ENCODE measurements at regions not wholly inside any gene's neighbourhood (a gene's known extent, or its start where the extent isn't known, plus 50 kb on each side); places are given as distances from the start of the nearest gene placed in this dataset.

DNA sequence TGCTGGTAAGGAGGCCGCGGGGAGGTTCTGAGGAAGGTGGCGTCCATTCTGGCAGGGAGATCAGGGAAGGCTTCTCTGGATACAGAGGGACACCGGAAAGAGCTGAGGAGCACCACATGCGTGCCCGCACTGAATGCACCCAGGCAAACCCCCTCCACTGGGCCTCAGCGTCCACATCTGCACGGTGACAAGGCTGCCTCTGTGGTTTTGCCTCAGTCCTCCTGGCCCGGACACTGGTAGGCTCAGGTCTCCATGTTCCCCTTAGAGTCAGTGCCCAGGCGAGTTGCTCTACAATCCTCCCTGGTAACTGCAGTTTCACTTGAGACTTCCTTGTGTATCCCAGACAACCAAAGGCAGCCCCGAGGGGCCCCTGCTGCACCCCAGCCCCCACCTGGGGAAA is 173.3 kb downstream of the MELK start:
- H3K9ac ChIP-seq (ENCODE audit: low read depth, low read length), result no peak overlapping the region
- no peak overlapping the region for H3K27ac ChIP-seq (ENCODE audit: low read depth, low read length)
- H3K9me3 ChIP-seq (ENCODE audit: control insufficient read depth, insufficient read depth, low read length), result no peaks in the 10 kb centered on the region
- no peaks in the 10 kb centered on the region; the same call in 1 of the 2 replicates for H3K4me1 ChIP-seq (ENCODE audit: control insufficient read depth, insufficient read depth, low read length)
- H3K27me3 ChIP-seq (ENCODE audit: control insufficient read depth, insufficient read depth, low read length), result no peaks in the 10 kb centered on the region; the same call in 1 of the 2 replicates
- H3K36me3 ChIP-seq (ENCODE audit: control insufficient read depth, insufficient read depth, low read length), result no peaks in the 10 kb centered on the region
- H3K4me3 ChIP-seq (ENCODE audit: low read depth, low read length), result no peak overlapping the region

DNA sequence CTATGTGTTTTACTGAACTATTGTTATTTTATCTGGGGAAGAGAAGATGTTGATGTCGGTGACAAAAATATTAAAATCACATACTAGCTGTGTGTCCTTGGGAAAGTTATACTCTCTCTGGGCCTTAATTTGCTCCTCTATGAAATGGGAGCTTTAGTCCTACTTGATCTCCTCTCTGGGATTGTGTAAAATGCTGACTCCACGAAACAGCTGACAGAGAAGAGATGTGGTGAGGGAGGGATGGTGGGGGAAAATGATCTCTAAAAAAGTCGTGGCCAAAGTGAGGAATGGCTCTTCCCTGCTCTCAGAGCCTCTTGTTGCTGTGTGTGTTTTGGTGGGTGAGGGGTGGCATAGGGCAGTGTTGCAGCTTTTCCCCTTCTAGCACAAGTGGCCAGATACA is 173.7 kb downstream of the MELK start:
- H3K36me3 ChIP-seq (ENCODE audit: control insufficient read depth, insufficient read depth, low read length), result no peaks in the 10 kb centered on the region
- H3K27ac ChIP-seq (ENCODE audit: low read depth, low read length), result no peak overlapping the region
- no peaks in the 10 kb centered on the region for H3K9me3 ChIP-seq (ENCODE audit: control insufficient read depth, insufficient read depth, low read length)
- H3K4me3 ChIP-seq (ENCODE audit: low read depth, low read length), result no peak overlapping the region
- no peaks in the 10 kb centered on the region; the same call in 1 of the 2 replicates for H3K27me3 ChIP-seq (ENCODE audit: control insufficient read depth, insufficient read depth, low read length)
- no peak overlapping the region for H3K9ac ChIP-seq (ENCODE audit: low read depth, low read length)
- H3K4me1 ChIP-seq (ENCODE audit: control insufficient read depth, insufficient read depth, low read length), result no peaks in the 10 kb centered on the region; the same call in 1 of the 2 replicates

DNA sequence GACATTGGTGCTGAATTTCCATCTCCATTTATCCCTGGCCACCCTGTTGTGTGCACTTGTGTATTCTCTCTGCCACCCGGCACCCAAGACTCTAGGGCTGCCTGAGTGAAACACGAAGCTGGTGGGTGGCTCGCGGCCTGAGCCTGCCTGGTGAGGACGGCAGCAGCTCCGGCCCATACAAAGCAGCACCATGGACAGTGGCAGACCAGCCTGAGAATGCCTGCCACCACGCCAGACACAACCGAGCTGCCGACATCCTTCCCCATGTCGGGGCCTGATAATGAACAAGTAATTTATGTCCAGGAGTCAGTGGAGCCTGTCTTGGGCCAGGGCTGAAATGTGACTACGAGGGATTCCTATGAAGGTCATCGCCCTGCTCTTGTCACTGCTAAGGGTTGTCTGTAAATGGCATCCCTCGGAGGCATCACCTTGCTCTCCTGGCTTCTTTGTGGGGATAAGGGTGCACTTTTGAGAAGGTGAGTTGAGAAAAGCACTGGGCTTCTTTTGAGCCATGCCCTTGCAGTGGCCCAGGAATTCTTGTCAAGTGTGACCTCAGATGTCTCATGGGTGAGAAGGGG is 175.7 kb downstream of the MELK start:
- Histone ChIP-seq H3K4me1 (ENCODE audit: control insufficient read depth, insufficient read depth, low read length) (no peaks in the 10 kb centered on the region), H3K36me3 (ENCODE audit: control insufficient read depth, insufficient read depth, low read length) (no peaks in the 10 kb centered on the region), H3K9me3 (ENCODE audit: control insufficient read depth, insufficient read depth, low read length) (no peaks in the 10 kb centered on the region), H3K9ac (ENCODE audit: low read depth, low read length) (no peak overlapping the region), H3K27me3 (ENCODE audit: control insufficient read depth, insufficient read depth, low read length) (no peaks in the 10 kb centered on the region), H3K27ac (ENCODE audit: low read depth, low read length) (no peak overlapping the region), H3K4me3 (ENCODE audit: low read depth, low read length) (no peak overlapping the region)

DNA sequence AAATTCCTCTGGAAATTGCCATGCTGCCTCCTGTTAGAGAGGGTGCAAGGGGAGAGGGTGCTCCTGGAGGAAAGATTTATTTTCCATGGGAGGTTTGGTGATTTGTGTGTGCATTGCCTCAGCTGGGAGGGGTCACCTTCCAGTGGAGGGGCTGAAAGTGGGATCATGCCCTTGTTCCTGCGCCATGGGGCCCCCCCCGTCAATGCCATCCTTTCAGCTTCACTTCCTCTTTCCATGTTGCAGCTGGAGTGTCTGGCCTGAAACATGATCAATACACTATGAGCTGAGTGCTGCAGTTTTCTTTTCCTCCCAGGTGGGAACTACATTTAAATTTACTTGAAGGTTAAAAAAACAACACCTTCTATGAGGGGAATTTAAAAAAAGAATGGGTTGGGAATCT is 176.8 kb downstream of the MELK start:
- H3K27ac ChIP-seq (ENCODE audit: low read depth, low read length), result no peak overlapping the region
- no peak overlapping the region for H3K9ac ChIP-seq (ENCODE audit: low read depth, low read length)
- H3K27me3 ChIP-seq (ENCODE audit: control insufficient read depth, insufficient read depth, low read length), result 0 out of 2 replicates have a peak, but pooled peaks cover 5% of the 10 kb centered on the region
- no peaks in the 10 kb centered on the region for H3K4me1 ChIP-seq (ENCODE audit: control insufficient read depth, insufficient read depth, low read length)
- H3K36me3 ChIP-seq (ENCODE audit: control insufficient read depth, insufficient read depth, low read length), result no peaks in the 10 kb centered on the region
- H3K9me3 ChIP-seq (ENCODE audit: control insufficient read depth, insufficient read depth, low read length), result no peaks in the 10 kb centered on the region
- no peak overlapping the region for H3K4me3 ChIP-seq (ENCODE audit: low read depth, low read length)

DNA sequence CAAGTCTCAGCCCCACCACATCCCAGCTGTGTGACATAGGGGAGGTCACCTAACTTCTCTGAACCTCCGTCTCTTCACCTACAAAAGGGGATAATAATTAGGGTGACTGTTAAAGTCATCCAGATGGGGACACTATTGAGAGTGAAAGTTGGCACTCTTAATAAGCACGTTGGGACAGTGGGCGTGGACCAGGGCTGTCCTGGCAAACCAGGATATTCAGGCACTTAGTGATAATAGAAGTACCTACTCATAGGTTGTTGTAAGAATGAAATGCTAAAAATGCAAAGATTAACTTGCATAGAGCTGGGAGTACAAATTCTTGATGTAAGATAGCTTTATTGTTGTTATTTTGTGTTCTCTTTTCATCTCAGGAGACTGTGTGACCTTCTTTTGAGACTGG is 177.9 kb downstream of the MELK start:
- Histone ChIP-seq H3K4me1 (ENCODE audit: control insufficient read depth, insufficient read depth, low read length) (no peaks in the 10 kb centered on the region), H3K36me3 (ENCODE audit: control insufficient read depth, insufficient read depth, low read length) (no peaks in the 10 kb centered on the region), H3K27ac (ENCODE audit: low read depth, low read length) (no peak overlapping the region), H3K27me3 (ENCODE audit: control insufficient read depth, insufficient read depth, low read length) (0 out of 2 replicates have a peak, but pooled peaks cover 5% of the 10 kb centered on the region), H3K9ac (ENCODE audit: low read depth, low read length) (no peak overlapping the region), H3K9me3 (ENCODE audit: control insufficient read depth, insufficient read depth, low read length) (no peaks in the 10 kb centered on the region), H3K4me3 (ENCODE audit: low read depth, low read length) (no peak overlapping the region)

DNA sequence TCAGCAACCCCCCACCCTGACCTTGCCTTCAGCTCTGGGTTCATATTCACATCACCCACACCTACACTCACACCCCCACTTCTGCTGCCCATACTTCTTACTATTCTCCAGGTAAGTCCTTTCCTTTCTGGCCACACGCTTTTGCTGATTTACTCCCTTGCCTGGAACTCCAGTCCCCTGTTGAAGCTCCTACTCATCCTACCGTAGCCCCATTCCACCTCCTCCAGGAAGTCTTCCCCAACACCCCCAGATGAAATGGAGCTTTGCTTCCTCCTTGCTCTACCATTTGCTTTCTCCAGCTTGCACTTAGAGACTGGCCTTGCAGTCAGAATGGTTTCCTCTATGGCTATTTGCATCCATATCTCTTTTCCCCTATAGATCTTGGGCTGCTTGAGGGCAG is 182.3 kb downstream of the MELK start:
- H3K27me3 ChIP-seq (ENCODE audit: control insufficient read depth, insufficient read depth, low read length), result 0 out of 2 replicates have a peak, but pooled peaks cover 5% of the 10 kb centered on the region
- H3K9ac ChIP-seq (ENCODE audit: low read depth, low read length), result no peak overlapping the region
- H3K36me3 ChIP-seq (ENCODE audit: control insufficient read depth, insufficient read depth, low read length), result no peaks in the 10 kb centered on the region
- H3K9me3 ChIP-seq (ENCODE audit: control insufficient read depth, insufficient read depth, low read length), result no peaks in the 10 kb centered on the region
- no peak overlapping the region for H3K4me3 ChIP-seq (ENCODE audit: low read depth, low read length)
- H3K27ac ChIP-seq (ENCODE audit: low read depth, low read length), result no peak overlapping the region
- no peaks in the 10 kb centered on the region for H3K4me1 ChIP-seq (ENCODE audit: control insufficient read depth, insufficient read depth, low read length)

DNA sequence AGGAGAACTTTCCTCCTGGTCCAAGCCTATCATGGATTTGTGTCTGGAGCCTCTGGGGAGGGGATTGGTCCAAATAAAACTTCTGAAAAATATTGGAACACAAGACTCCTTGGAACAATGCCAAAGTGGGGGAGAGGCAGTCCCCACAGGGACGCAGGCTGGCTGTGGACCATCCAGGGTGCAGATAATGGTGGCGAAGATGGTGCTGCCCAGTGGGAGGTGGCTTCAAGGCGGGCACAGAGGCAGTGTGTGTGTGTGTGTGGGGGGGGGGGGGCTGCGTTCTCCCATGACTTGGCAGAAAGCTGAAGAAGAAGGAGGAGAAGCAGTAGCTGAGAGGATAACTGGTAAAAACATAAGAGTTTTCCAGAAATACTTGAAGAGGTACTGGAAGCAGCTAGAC is 186.4 kb downstream of the MELK start:
- Histone ChIP-seq H3K9me3 (ENCODE audit: control insufficient read depth, insufficient read depth, low read length) (no peaks in the 10 kb centered on the region), H3K27ac (ENCODE audit: low read depth, low read length) (no peak overlapping the region), H3K27me3 (ENCODE audit: control insufficient read depth, insufficient read depth, low read length) (0 out of 2 replicates have a peak, but pooled peaks cover 2% of the 10 kb centered on the region), H3K4me1 (ENCODE audit: control insufficient read depth, insufficient read depth, low read length) (no peaks in the 10 kb centered on the region), H3K9ac (ENCODE audit: low read depth, low read length) (no peak overlapping the region), H3K36me3 (ENCODE audit: control insufficient read depth, insufficient read depth, low read length) (no peaks in the 10 kb centered on the region), H3K4me3 (ENCODE audit: low read depth, low read length) (no peak overlapping the region)

DNA sequence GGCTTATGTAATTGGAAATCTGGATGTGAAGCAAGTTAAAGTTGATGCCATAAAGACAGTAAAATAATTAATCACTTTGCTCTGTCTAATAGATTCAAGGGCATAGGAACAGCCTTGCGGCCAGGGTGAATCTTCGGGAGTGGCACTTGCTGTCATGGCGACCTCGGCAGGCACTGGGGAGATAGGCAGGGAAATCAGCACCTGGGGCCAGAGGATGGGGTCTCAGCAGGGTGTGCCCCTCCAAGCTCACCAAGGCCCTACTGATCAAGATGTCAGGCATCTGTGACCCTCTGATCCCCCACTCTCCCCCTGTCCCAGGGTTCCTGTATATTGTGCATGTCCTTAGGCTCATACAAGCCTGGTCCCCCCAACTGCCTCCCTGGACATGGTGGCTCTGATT is 187.3 kb downstream of the MELK start:
- Histone ChIP-seq H3K27me3 (ENCODE audit: control insufficient read depth, insufficient read depth, low read length) (no peaks in the 10 kb centered on the region), H3K9me3 (ENCODE audit: control insufficient read depth, insufficient read depth, low read length) (no peaks in the 10 kb centered on the region), H3K9ac (ENCODE audit: low read depth, low read length) (no peak overlapping the region), H3K4me1 (ENCODE audit: control insufficient read depth, insufficient read depth, low read length) (peaks cover 2% of the 10 kb centered on the region; the same call in 1 of the 2 replicates), H3K27ac (ENCODE audit: low read depth, low read length) (no peak overlapping the region), H3K4me3 (ENCODE audit: low read depth, low read length) (no peak overlapping the region), H3K36me3 (ENCODE audit: control insufficient read depth, insufficient read depth, low read length) (no peaks in the 10 kb centered on the region)

DNA sequence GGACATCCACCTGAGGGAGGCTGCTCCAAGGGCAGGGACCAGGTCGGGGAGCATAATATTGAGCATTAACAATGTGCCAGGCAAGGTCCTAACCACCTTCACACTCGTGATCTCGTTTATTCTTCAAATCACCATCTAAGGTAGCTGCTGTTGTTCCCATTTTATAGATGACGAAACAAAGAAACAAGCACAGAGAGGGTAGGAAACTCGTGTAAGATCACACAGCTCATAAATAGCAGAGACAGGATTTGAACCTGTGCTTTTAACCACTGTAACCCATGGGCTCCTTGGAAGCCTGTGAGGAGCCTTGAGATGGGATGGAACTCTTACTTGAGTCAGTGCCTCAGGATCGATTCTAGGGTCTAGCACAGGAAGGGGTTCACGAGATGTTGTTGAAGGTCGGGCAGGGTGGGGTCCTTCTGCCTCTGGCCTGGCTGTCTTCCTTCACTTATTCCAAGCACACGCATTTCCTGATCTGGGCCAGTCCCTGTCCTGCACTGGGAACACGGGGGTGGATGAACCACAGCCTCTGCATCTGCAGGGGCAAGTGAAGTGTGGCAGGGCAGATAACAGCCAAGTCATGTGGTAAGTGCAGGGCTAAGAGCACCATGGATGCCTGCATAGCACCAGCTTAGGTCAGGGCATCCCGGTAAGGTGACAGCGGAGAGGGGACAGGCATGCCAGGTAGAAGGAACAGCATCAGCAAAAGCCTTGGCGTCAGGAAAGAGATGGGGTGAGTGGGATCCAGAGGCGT is 188.1 kb downstream of the MELK start:
- Histone ChIP-seq H3K4me3 (ENCODE audit: low read depth, low read length) (no peak overlapping the region), H3K9ac (ENCODE audit: low read depth, low read length) (no peak overlapping the region), H3K9me3 (ENCODE audit: control insufficient read depth, insufficient read depth, low read length) (no peaks in the 10 kb centered on the region), H3K27me3 (ENCODE audit: control insufficient read depth, insufficient read depth, low read length) (no peaks in the 10 kb centered on the region), H3K4me1 (ENCODE audit: control insufficient read depth, insufficient read depth, low read length) (peaks cover 9% of the 10 kb centered on the region; the same call in 1 of the 2 replicates), H3K27ac (ENCODE audit: low read depth, low read length) (no peak overlapping the region), H3K36me3 (ENCODE audit: control insufficient read depth, insufficient read depth, low read length) (no peaks in the 10 kb centered on the region)

DNA sequence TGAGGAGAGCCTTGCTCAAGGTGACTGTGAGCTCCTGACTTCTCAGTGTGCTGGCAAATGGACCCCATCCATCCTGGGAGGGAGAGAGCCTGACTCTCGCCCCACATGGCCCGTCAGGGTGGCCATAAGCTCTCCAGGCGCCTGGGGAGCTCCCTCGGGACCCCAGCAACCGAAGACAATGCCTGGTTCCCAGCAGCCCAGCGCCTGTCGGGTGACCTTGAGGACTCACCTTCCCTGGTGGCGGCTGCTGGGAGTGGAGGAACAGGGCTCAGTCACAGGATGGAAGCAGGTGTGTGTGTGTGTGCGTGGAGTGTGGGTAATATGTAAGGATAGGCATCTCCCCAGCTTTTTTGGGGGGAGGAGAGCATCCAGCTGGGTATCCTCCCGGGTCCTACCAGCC is 190.3 kb downstream of the MELK start:
- H3K36me3 ChIP-seq (ENCODE audit: control insufficient read depth, insufficient read depth, low read length), result no peaks in the 10 kb centered on the region
- peaks cover 9% of the 10 kb centered on the region; the same call in 1 of the 2 replicates for H3K4me1 ChIP-seq (ENCODE audit: control insufficient read depth, insufficient read depth, low read length)
- no peak overlapping the region for H3K27ac ChIP-seq (ENCODE audit: low read depth, low read length)
- no peaks in the 10 kb centered on the region for H3K9me3 ChIP-seq (ENCODE audit: control insufficient read depth, insufficient read depth, low read length)
- peaks cover 3% of the 10 kb centered on the region for H3K27me3 ChIP-seq (ENCODE audit: control insufficient read depth, insufficient read depth, low read length)
- no peak overlapping the region for H3K9ac ChIP-seq (ENCODE audit: low read depth, low read length)
- no peak overlapping the region for H3K4me3 ChIP-seq (ENCODE audit: low read depth, low read length)

DNA sequence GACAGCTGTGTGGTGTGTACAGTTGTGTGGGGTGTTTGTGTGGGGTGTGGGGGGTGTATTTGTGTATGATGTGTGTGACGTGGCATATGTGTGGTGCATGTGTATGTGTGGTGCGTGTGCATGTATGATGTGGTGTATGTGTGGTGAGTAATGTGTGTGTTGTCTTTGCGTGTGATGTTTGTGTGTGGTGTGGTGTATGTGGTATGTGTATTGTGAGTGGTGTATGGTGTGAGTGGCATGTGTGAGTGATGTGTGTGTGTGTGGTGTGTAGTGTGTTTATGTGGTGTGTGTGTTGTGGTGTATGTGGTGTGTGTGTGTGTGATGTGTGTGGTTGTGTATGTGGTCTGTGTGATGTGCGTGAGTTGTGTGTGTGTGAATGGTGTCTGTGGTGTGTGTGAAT is 191.1 kb downstream of the MELK start:
- no peaks in the 10 kb centered on the region for H3K9me3 ChIP-seq (ENCODE audit: control insufficient read depth, insufficient read depth, low read length)
- no peak overlapping the region for H3K4me3 ChIP-seq (ENCODE audit: low read depth, low read length)
- H3K27me3 ChIP-seq (ENCODE audit: control insufficient read depth, insufficient read depth, low read length), result peaks cover 8% of the 10 kb centered on the region
- H3K36me3 ChIP-seq (ENCODE audit: control insufficient read depth, insufficient read depth, low read length), result no peaks in the 10 kb centered on the region
- no peak overlapping the region for H3K27ac ChIP-seq (ENCODE audit: low read depth, low read length)
- H3K4me1 ChIP-seq (ENCODE audit: control insufficient read depth, insufficient read depth, low read length), result peaks cover 9% of the 10 kb centered on the region; the same call in 1 of the 2 replicates
- no peak overlapping the region for H3K9ac ChIP-seq (ENCODE audit: low read depth, low read length)

Data from HUES48 (cell line).